Urothelium cell line (cell line): ENCODE measurements at regions not wholly inside any gene's neighbourhood (a gene's known extent, or its start where the extent isn't known, plus 50 kb on each side); places are given as distances from the start of the nearest gene placed in this dataset.

Source experiments
- DNase-seq: peaks from one replicate; pipeline ENCODE4 v3.0.0; 2011; ENCODE audit warnings: low spot score, mixed read lengths
- FAIRE-seq: peaks from 2 replicates; lab custom pipeline; 2011; peaks lifted over from hg19 to GRCh38; lab: Jason Lieb, UNC

DNA sequence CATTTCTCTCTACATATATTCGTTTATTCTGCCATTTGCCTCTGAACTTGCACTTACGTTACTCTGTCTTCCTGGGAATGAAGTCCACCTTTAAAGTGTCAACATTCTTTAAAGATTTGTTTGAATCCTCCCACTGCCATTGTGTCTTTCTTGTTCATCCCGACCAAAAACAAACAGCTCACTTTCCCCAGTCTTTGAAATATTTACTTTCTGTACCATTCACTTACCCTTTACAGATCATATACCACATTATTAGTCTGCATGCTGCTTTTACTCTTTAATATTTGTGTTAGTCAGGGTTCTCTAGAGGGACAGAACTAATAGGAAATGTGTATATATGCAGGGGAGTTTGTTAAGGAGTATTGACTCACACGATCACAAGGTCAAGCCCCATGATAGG, 176.6 kb upstream of the STARD13 start:
- DNase-seq: no peak
- FAIRE-seq: no peak

DNA sequence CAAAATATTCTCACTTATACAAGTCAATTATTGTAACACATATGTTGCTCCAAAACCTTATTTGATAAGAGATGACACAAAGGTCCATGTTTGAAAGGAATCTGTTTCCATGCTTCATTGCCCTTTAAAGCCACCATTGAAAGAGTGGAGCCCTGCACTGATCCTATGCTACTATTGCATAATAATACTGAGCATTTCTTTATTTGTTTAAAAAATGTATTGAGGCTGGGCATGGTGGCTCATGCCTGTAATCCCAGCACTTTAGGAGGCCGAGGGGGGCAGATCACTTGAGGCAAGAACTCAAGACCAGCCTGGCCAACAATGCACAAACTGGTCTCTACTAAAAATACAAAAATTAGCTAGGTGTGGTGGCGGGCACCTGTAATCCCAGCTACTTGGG, 178.8 kb upstream of the STARD13 start:
- no peak for FAIRE-seq

DNA sequence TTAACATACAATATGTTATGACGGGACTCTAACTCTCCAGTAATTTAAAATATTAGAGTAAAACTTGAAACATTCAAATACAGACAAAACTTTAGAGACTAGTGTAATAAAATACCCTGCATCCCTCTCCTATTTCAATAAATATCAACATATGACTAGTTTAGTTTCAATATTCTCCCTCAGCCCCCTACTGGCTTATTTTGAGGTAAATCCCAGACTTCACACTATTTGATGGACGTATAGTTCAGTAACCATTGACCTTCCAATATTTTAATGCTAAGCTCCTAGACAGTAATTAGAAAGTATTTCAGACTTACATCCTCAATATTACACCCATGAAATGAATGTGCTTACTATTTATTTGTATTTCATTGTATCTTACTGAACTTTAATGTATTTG, 180.7 kb upstream of the STARD13 start:
- FAIRE-seq: no peak
- no peak for DNase-seq

More for the DNA sequence above, 178.8 kb upstream of the STARD13 start:
- DNase-seq: no peak

DNA sequence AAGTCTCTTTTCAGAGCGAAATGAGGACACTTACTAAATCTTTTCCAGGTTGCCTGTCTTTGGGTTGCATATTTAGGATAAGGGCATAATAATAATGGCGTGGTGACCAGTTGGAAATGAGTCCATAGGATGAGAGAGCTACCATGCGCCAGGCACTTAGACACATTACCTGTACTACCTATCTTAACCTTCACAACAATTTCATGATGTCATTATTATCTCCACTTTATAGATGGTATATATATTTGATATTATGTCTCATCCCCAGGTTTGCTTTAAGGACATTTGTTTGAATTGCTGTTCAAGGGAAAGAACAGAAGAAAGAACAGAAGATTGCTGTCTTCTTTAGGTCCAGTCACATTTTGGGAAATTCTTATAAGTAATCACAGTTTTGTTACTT, 182.0 kb upstream of the STARD13 start:
- FAIRE-seq (no peak), DNase-seq (no peak)

DNA sequence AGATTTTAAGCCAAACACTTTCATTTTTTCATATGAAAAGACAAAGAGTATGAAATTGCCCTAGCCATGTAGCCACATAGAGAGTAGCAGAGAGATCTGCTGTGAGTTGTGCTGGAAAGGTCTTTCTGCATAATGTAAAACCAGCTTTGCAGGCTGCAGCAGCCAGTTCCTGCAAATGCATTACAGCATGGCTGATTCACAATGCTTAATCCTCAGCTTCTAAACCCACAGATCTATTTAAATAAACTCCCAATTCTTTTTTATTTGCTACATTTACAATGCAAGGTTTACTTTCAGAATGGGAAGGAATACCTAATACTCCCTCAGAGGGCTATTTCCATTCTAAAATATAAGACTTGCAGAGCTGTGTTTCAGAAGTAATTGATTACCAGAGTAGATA, 185.6 kb upstream of the STARD13 start:
- DNase-seq: no peak
- no peak for FAIRE-seq

DNA sequence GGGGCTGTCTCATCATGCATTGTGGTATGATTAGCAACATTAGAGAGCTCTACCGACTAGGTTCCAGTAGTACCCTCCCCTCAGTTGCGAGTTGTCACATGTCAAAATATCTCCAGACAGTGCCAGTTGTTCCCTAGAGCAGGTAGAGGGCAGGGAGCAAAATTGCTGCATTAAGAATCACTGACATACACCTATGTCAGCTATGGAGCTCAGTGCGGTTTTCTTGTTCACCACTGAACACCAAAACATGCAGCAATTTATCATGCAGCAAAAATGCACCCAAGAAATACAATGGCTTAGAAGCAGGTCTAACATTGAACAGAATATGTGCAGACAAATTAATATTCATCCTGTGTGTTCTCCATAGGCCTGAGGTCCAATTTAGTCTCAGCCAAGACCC, 186.9 kb upstream of the STARD13 start:
- no peak for FAIRE-seq
- no peak for DNase-seq

DNA sequence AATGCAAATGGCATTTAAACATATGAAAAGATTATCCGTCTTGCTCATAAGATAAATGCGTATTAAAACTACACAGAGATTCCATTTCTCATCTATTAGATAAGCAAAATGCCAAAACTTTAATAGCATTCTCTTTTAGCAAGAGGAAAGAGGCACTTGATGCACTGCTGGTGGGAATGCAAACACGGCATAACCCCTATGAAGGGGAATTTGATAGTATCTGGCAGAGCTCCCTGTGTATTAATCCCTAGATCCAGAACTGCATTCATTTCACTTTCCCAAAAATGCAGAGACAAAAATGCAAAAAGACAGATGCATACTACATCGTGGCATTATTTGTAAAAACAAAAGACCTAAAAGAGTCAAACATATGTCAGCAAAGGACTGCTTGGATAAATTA, 193.6 kb upstream of the STARD13 start:
- no peak for DNase-seq
- FAIRE-seq: no peak

DNA sequence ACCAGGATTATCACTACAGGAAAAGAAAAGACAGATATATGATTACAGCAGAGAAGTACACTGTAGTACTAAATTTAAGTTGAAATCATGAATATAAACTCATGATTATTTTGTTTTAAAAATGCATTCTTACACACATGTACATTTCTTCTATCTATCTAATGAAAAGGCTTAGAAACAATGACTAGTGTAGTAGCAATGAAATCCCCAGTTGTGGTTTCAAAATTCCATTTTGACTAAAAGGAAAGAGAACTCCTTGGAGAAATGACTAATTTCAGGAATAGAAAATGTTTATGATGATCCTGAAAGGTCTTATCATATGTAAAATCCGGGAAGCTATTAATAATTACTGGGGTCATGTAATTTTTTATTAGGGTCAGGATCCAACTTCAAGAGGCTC, 195.0 kb upstream of the STARD13 start:
- FAIRE-seq (no peak), DNase-seq (no peak)

DNA sequence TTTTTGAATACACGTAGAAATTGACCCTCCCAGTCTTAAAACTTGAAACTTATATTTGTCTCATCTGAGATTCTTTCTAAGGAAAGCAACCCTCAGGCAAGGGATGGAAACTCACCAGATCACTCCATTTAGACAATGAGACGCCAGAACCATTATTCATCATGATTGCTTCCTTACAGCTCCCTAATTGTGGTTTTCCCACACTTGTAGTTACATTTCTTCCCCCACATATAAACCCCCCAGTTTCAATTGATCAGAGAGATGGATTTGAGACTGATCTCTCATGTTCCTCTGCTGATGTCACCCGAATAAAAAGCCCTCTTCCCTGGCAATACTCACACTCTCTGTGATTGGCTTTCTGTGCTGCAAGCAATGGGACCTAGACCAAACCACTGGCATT, 197.9 kb upstream of the STARD13 start:
- FAIRE-seq (no peak), DNase-seq (no peak)

DNA sequence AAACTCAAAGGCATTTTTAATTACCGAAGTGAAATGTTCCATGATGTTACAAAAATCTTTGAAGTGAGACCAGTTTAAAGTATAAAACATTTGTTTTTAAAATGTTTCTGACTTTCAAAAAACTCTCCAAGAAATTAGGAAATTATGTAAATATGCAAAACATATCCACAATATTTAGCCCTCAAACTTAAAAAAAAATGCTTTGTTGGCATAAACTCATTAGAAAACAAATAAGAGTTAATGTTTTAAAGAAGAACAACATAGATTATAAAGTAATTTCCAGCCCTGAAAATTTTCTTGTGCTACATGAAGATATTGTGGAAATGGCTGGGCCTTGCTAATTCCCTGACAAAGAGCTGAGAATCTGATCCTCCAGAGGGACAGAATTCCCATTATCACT, 199.7 kb upstream of the STARD13 start:
- DNase-seq (no peak), FAIRE-seq (no peak)

DNA sequence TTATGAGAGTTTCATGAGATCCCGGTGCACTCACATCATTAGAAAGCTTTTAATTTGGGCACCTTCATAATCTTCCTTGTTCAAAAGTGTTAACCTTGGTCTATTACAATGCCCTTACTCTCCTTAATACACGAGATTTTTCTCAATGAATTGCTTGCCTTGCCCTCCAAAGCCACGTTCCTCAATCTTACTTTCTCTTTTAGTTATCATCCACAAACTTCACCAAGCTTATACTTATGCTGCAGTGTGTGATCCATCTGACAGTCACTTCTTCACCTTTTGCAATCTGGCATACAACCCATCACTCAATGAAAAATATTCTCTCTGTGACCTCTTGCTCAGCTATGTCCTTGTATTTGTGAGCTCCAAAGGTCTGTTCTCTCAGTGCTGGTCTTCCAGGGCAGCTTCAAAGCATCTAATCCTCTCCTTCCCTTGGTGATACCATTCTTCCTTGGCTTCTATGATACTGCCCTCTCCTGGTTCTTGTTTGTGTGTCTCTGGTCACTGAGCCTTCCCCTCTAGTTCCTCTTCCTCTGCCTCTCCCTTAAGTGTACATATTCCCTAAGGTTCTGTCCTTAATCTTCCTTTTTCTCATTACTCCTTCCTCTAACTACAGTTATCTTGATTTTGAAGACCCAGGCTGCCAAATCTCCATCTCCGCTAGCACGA, 202.2 kb upstream of the STARD13 start:
- DNase-seq: peak; percentile 7
- FAIRE-seq: no peak

DNA sequence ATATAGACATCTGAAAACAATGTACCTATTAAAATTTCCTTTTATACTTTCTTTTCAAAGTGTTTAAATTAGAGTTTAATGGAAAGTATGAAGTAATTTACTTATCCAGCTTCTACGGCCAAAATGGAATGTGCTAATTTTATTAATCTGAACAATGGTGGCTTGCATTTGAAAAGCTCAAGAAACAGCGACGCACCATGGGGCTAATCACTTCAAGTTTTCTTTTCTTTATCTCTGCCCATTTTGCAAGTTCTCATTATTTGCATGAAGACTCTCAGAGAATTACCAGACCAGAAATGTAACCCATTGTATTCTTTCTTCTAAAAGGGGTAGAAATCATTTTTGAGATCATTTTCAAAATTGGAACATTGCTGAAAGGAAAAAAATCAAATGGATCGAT, 204.0 kb upstream of the STARD13 start:
- DNase-seq (no peak), FAIRE-seq (no peak)

DNA sequence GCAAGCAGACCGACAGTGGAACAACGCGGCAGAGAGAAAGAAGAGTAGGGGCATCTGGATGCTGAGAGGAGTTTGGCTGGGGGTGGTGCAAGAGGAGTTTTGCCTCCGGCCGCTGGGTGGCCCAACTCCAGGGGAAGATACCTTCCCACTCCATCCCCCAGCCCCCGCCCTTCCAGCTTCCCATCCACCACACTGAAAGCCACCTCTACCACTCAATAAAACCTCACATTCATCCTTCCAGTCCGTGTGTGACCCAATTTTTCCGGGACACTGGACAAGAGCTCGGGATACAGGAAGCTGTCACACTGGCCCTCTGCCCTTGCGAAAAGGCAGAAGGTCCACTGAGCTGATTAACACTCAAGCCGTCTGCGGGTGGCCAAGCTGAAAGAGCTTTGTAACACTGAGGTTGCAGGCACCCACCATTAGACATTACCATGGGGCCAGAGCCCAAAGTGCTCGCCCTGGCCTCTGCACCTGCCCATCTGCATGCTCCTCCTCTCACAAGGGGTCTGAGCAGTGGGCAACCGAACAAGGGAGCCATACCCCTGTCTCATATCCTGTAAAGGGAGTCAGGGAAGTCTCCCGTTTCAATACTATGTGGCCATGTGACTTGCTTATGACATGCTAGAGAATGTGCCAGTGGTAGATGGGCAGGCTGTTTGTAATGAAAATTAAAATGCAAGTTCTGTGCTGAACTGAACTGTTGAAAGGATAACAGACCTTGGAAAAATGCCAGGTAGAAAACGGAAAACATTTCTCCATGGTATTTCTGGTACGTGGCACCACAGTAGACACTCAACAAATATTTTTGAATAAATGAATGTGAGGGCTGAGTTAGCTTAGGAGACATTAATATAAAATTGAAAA, 205.1 kb upstream of the STARD13 start:
- FAIRE-seq (no peak), DNase-seq (no peak)

DNA sequence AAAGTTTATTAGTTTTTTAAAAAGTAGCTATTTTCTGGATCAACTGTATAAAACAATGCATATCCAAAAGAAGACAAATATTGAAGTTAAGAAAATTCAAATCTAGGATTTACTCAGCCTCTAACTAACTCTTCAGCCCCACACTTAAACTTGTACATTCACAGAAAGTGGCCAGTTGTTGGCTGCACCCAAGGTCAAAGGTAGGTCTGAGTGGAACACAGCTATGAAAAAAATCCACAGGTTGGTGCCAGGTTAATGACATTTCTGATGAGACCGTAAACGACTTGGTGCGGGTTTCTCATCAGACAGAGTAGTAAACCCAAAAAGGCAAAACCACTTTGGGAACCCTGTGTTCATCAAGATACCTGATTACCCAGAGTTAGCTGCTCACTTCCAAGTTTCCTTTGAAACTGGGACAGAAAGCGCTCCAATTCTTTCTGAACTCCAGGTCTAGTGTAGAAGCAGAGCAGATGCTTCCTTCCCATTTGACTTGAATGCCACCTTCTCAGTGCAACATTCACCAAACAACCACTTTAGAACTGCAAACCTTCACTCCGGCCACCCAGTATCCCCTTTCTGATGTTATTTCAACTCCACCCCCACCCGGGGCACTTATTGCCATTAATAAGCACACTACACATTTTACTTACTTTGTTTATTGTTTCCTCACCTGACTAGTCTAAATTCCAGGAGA, 208.3 kb upstream of the STARD13 start:
- DNase-seq (no peak), FAIRE-seq (no peak)

DNA sequence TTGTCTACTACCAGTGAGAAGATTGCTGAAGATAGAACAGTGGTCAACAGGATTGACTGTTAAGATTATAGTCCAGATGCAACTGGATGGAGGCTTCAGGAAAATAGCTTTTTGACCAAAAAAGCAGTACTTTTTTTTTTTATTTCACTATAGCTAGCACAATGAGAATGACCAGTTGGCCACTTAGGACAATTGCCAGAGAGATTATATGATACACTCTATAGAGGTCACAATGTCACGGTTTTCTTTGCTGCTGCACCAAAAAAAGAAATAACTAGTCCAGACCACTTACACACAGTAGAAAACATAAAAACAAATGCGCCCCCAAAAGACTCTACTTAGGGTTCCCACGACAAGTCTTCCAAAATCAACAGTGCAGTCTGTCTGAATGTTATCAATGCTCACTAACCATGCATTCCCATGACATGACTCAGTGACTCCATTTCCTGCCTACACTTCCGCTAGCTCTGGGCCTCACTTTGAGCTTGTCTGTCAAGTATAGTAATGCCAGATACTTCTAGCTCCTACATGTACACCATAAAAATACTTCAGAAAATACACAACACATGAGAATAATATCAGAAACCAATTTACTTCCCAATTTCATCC, 209.1 kb upstream of the STARD13 start:
- no peak for FAIRE-seq
- DNase-seq: peak; percentile 25

DNA sequence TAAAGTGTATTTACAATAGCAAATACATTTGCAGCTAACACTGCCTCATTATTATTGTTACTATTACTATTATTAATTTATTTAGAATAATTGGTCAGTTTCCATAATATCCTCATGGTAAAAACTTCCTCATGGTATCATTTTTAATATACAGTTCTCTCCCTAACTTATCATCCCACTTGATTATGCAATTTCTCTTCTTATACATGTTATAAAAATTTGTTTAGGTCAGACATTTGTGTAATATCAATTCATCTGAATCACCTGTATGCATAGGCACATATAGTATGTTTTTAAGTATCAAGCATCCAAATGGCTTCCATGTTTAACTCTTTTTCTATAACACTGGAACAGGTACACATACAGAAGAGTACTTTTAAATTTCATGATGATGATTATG, 210.8 kb upstream of the STARD13 start:
- DNase-seq (no peak), FAIRE-seq (no peak)

DNA sequence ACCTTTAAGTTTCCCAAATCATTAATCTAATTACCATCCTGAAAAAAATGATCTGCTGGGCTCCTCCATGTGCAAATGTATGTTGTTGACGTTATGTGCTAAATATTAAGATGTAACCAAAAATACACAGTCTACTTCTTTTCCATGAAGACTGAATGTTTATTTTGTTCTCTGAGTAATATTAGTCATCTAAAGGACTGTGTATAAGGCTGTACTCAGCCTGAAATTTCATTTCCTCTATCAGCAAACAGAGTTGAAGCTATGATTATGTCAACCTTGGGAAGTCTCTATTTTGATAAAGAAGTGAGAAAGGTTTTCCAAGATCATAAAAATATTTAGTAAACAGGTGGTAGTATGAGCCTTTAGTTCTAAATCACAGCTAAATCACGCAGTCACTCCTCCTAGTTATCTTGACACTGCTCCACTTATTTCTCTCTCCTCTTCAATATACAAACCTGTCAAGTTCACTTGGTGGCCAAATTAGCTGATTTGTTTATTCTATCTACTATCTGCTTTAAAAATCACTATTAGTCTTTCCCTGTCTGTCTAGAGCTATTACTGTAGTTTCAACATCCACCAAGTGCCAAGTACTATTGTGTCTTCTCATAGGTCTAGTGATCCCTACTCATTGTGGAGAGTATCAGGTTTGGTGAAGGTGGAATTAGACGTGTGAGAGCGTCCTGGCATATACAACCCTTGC, 211.7 kb upstream of the STARD13 start:
- DNase-seq (no peak), FAIRE-seq (no peak)

DNA sequence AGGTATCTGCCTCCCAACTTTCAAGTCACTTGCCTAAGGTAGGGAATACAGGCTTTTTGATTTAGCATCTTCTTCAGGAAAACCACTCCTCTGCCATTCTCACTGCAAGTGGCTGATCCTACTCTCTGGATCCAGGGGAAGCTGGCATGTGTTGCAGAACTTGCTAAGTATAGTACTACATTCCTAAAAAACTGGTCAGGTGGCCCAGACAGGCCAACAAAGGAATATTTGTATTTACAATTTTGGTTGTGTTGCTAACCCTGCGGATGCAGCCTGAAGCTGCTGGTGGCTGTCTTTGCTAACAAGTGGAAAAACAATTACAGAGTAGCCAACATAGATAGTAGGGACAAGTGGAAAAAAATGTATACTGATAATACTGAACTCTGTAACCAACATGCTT, 222.5 kb upstream of the STARD13 start:
- no peak for DNase-seq
- FAIRE-seq: no peak

DNA sequence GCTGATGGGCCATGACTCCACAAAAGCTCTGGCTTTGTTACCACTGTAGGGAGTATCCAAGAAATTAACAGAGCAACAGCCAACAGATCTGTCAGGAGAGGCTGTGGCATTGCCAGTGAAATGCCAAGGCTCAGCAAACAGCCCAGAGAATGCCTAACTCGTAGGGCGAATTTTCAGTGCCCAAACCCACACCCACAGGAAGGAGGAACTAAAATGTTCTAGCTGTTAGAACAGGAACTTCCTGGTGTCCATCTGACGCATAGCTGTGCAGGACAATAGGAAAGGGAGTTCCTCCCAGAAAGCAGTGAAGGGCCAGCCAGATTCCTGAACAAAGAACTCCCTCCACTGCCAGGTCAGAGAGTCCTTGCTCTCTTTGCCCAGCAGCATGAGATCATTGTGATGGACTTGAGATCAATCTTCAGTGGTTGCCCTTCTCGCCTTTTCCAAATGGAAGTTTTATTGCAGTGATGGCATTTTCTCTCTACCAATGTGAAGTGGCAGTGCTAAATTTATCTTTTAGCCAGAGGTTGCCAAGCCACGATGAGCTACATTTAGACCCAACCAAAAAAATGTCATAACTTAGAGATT, 224.2 kb upstream of the STARD13 start:
- FAIRE-seq (no peak), DNase-seq (no peak)

DNA sequence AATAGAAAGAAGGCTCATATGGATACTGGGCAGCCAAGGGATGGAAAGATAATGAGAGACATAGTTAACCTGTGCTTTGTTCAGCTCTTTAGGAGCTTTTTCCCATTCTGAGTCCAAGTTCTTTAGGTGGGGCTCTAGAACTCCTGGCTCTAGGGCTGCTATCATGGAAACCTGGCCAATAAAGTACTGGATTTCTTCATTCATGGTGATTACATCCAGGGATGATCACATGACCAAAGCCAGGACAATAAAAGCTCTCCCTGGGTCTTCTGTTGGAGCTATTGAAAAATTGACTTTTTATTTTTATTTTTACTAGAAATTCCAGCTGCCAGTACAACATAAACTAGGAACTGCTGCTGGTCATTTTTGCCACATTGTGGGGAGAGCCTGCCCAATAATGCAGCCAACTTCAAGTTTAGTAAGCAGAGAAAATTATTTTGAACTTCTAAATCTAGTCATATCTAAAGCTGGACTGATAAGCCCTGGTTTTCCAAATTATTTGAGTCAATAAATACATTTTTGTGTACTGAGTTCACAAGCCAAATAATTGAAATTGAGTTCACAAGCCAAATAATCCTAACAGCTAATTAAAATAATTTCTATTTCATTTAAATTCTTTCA, 224.9 kb upstream of the STARD13 start:
- FAIRE-seq: no peak
- no peak for DNase-seq
